T follicular helper cell (primary cell): ENCODE measurements at regions not wholly inside any gene's neighbourhood (a gene's known extent, or its start where the extent isn't known, plus 50 kb on each side); places are given as distances from the start of the nearest gene placed in this dataset.

ENCODE experiments used
- DNase-seq: peaks from one replicate; pipeline ENCODE4 v3.0.0-alpha.2; 2020; ENCODE audit warnings: low read depth

DNA sequence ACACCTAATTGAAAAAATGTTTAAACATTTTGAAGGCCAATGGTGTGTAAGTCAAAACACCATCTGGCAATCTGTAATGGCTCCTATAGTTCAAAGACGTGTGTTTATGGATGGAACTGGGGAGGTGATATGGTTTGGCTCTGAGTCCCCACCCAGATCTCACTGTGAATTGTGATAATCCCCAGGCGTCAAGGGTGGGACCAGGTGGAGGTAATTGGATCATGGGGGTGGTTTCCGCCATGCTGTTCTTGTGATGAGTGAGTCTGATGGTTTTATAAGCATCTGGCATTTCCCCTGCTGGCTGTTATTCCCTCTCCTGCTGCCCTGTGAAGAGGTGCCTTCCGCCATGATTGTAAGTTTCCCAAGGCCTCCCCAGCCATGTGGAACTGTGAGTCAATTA lies 52.2 kb downstream of the ADRA2C start:
- no peak for DNase-seq

DNA sequence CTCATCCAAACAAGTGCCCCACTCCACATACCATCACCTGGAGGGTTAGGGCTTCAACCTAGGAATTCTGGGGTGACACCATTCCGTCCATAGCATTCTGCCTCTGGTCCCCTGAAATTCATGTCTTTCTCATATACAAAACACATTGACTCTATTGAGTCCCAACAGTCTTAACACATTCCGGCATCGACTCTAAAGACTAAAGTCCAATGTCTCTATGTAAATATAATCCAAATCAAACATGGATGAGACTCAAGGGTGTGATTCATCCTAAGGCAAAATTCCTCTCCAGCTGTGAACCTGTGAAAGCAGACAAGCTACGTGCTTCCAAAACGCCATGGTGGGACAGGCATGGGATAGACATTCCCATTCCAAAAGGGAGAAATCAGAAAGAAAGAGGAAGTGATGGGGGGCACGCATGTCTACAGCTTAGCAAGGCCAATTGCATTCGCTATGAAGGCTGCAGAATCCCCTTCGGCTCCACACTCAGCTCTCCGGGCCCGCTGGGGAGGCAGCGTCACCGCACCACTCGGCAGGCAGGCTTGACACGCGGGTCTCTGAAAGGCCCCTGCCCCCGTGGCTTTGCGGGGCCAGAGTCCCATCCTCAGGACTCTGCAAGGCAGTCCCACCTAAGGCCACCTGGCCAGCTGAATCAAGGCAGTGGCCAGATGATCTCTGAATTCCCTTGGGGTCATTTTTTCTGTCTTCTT lies 53.2 kb downstream of the ADRA2C start:
- no peak for DNase-seq

DNA sequence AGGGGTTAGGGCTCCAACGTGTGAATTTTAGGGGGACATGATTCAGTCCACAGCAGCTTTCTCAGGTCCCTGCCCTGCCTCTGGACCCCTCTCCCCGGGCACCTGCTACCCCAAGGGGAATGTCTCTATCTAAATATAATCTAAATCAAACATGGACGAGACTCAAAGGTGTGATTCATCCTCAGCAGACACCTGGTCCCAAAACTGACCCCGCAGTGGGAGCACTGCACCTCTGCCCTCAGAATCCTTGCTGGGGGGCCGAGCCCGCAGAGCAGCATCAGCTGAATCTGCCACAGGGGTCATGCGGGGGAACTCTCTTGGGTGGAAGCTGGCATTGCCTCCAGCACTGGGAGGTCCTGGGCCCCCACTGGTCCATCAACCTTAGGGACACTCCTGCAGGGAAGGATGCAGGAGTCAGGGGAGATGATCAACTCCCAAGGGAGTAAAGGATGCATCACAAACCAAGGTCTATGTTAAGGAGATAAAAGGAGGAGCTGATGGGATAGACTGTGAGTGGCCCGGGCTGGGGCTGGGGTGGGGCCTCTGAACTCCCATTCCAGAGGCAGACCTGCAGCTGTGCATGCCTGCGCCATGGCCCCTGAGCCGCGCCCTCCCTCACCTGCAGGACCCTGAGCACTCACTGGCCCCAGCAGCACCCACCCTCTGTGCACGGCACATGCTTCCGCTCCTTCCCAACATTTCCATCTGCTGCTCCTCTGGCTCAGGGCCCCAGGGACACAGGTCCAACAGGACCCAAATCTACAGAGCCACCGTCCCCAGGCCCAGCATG lies 54.0 kb downstream of the ADRA2C start:
- DNase-seq: no peak

DNA sequence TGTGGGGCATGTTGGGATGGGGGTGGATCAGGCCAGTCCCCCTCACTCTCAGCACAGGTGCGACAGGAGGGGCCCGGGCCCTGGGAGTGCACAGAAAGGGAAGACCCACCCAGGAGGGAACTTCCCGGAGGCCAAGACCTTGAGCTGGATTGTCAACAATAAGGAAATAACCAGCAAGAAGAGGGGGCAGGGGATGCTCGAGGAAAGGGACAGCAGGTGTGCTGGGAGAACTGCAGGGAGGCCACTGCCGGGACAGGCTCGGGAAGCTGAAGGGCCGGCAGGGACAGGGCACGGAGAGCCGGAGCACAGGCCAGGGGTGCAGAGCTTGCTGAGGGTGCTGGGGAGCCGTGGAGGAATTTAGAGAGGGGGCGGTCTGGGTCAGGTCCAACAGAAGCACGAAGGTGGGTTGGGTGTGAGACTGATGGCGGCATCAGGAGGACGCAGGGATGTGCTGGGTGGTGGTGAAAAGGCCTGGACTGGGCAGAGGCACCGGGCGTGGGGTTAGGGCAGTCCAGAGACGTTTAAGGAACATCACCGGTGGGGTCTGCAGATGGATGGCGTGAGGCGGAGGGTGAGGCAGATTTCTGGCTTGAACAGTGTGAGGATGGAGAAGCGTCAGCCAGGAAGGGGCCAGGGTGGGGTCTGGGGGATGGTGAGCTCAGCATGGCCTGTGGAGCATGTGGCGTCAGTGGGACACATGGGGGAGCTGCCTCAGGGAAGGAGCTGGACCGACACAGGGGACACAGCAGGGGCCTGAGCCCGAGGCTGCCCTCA lies 54.8 kb downstream of the ADRA2C start:
- no peak for DNase-seq

DNA sequence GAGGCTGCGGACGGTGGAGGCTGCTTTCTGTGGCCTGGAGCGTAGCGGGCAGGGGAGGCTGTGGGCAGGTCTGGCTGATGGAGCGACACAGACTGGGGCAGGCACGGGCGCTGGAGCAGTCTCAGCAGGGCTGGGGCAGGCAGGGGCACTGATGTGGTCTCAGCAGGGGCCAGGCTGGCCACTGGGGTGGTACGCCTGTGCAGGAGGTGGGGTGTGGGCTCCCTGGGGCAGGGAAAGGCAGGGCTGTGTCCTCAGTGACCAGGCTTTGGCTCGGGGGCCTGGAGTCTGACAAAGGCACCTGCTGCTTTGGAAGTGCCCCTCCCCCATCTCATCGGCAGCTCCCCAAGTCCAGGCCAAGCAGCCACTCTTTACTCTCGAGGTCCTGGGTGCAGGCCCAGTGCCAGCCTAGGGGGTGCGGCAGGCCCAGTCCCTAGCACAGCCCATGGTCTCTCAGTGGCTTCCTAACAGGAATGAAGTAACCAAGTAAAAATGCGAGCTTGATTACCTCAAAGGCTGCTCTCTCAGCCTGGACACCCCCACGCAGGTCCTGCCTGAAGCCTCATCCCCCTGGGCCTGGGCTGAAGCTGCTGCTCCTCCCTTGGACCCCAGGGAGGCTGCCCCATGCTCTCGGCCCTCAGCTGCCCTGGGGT lies 55.5 kb downstream of the ADRA2C start:
- no peak for DNase-seq

DNA sequence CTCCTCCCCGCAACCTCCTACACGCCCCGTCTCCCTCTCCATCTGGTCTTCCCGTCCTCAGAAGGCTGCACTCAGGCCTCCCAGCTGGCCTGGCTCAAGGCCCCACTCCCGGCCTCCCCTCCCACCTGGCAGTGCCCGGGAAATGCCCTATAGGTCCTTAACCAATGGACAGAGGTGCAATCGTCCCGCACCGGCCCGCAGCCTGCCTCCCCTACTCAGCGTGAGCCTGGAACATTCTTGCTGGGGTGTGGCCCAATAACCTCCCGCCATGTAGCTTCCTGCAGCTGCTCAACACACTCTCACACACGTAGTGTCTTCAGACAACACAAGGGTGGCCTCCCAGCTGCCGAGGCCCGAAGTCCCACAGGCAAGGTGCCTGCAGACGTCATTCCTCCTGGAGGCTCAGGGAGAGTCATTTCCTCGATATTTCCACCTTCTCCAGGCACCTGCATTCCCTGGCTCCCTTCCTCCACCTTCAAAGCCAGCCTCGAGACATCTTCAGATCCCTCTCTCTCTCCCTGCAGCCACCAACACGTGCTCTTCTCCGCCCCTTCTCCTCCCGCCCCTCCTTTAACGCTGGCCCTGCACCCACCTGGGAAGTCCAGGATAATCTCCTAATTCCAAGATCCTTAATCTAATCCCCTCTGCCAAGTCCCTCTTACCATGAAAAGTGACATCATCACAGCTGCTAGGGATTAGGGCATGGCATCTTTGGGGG lies 56.2 kb downstream of the ADRA2C start:
- no peak for DNase-seq

DNA sequence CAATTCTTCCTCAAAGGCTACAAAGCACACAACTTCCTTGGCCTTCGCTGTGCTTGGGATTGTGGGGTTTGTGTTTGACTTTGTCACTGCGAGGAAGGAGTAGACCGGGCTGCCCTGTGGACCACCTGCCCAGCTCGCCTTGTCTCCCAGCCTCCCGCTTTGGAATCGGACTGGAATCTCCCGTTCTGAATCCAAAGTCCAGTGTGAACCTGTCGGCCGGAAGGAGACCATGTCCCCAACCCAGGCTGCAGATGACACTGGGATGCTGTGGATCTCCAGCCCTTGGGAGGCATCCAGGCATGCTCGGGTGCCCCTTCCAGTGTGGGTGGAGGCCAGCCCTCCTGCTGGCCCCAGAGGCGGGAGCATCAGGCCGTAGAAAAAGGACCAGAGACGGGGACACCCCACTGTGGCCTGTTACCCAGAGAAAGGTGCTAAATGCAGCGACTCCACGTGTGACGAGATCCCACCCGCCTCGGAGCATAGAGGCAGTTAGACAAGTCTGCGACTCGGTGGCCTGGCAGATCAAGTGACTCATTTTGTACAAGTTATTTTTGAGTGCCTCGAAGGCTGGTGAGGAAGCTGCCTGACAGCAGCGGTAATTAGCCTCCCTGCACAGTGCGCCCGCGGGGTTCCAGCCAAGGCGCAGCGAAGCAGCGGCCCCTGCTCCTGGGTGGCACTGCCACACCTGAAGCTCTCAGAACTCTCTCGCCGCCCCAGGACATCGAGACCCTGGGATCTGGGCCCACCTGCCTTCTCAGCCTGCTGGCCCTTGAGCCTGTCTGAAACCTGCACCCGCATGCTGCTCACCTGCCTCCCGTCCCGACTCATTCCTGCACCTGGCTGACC lies 57.5 kb downstream of the ADRA2C start:
- DNase-seq: no peak

DNA sequence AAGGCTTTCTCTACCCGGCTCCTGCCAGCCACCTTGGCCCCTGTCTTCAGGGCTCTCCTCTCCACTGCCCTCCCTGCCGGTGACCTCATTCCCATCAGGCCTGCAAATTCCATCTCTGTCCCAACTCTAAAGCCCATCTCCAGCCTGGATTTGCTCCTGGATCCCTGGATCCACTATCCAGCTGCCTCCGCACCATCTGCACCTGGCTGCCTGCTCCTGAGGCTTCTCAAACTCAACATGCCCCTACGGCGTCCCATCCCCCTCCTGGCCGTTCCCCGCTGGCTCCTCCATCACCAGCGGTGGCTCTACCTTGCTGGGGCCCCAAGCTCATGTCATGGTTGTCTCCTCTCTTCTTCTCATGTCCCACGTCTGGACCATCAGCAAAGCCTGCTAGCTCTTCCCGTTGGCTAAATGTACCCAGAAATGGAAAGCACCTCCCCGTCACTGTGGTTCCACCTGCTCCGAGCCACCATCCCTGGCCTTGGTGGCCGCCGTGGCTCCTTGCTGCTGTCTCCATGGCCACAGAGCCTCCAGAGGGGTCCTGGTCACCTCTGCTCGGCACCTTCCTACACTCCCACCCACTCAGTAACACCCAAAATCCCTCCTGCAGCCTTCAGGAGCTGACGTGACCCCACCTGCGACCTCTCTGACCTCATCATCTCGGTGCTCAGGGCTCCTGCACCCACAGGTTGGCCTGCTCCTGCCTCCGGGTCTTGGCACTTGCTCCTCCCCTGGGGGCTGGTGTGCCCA lies 58.5 kb downstream of the ADRA2C start:
- DNase-seq: no peak

DNA sequence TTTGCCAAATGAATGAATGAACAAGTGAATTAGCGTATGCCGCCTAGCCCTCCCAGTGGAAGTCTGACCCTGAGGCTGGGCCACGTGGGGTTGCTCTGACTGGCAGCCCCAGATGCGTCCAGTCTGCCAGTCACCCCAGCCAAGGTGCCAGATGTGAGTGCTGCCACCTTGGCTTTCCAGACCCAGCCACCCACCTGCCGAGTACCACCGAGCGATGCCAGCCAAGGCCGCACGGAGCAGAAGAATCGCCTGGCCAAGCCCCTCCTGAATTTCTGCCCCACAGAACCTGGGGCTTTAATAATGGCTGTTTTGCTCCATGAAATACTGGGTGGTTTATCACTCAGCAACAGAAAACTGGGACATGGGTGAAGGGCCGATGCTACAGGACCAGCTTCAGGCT lies 59.3 kb downstream of the ADRA2C start:
- DNase-seq: no peak

DNA sequence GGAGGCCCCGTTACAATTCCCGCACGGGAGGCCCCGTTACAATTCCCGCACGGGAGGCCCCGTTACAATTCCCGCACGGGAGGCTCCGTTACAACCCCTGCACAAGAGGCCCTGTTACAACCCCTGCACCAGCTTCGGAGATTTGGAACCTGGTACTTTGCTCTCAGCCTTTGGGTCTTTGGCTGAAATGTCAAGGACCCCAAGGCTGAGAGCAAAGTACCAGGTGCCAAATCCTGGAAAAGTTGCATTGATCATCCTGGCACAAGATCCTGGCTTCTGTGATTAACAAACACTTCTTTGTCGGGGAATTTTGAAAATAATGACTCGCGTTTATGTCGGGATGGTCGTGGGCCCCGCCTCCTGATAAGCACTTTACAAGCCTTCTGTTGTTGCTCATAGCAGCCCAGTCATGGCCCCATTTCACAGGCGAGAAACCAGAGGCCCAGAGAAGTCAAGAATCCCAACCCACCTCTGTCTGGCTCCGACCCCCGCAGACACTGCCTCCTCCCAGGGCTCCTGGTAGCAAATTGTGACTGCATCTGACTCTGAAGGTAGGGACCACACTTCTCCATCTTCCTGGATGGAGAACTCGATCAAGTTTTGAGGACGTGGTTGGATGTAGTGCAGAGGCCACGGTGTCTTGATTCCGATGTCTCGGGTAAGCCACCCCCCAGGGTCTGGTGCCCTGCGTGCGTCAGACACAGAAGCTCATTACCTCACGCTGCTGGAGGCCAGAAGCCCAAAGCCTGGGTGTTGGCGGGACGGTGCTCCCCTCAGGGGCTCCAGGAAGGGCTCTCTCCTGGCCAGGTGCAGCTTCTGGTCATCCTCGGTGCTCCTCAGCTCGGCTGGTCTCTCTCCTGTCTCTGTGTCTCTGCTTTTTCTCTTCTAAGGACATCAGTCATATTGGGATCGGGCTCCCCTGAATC lies 60.3 kb downstream of the ADRA2C start:
- no peak for DNase-seq

DNA sequence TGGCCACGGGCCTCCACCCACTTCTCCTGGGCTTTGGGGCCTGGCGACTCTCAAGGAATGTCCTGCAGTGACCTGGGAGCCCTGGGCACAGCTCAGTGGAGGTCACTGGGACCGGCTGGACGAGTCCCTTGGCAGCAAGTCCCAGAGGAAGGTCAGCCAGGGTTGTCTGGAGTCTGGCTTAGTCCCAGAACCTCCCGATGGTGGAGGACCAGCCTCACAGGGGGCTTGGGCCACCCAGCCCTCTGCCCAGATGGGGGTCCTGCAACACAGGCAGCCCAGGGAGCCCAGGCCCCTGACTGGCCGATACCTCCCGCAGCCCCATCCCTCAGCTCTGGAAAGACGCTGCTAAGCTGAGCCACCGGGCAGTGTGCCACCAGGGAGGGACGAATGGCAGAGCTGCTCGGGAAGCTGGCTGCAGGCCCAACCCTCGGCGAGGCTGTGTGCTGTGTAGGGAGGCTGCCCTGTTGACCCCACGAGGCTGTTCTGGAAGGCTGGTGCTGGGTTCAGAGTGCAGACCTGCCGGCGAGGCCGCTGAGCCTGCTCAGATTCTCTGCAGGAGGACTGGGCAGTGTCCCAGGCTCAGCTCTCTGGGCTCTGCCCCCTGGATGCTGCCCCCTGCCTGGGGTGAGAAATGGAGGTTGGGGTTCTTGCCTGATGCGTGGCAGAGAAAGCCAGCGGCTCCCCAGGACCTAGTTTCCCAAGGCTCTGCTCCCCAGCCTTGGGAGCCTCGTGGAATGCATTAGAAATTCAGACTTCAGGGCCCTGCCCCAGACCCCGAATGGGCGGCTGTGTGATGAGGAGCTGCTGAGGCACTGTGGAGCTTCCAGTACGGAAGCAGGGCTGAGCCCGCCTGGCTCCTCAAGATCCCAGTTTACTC lies 61.7 kb downstream of the ADRA2C start:
- DNase-seq: no peak

DNA sequence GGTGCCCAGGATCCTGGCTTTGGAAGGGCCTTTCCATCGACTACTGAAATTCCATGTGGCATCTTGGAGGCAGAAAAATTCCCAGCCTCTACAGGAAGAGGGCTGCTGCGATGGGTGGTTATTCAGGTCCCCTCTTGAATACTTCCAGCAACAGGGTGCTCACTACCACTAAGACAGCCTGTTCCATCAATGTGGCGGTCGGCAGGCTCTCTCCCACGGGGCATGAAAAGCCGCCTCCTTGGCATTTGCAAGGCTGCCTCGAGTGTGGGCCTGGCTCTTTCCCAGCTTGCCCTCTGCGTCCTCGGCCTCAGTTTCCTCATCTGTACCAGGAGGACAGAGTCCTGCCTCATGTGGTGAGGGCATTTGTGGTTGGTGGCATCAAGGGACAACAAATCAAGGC lies 62.4 kb downstream of the ADRA2C start:
- DNase-seq: no peak

DNA sequence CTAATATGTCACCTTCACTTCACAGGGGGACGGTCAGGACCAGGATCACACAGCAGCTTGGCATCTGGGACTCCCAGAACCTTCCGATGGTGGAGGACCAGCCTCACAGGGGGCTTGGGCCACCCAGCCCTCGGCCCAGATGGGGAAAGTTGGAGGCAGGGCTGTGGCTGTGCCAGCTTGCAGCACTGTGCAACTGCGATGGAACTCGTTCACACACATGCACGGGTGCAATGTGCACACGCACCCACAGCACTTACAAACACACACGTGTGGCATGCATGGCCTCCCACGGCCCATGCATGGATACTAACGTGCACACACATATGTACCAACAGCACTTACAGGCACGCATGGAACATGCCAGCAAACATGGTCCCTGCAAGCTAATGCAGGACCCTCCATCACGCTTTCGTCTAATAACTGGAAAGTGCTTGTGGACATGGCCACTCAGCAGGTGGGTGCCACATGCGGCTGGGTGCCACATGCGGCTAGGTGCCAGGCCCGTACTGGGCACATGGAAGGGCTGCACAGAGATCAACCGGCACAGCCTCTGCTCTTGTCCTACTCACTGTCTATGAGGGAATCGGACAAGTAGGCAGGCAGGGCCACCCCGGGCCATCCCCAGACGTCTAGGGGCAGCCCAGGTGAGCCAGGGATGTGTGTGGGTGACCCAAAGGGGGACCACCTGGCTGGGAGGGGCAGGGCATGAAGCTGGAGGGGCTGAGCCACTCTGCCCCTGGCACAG lies 63.2 kb downstream of the ADRA2C start:
- DNase-seq: no peak

DNA sequence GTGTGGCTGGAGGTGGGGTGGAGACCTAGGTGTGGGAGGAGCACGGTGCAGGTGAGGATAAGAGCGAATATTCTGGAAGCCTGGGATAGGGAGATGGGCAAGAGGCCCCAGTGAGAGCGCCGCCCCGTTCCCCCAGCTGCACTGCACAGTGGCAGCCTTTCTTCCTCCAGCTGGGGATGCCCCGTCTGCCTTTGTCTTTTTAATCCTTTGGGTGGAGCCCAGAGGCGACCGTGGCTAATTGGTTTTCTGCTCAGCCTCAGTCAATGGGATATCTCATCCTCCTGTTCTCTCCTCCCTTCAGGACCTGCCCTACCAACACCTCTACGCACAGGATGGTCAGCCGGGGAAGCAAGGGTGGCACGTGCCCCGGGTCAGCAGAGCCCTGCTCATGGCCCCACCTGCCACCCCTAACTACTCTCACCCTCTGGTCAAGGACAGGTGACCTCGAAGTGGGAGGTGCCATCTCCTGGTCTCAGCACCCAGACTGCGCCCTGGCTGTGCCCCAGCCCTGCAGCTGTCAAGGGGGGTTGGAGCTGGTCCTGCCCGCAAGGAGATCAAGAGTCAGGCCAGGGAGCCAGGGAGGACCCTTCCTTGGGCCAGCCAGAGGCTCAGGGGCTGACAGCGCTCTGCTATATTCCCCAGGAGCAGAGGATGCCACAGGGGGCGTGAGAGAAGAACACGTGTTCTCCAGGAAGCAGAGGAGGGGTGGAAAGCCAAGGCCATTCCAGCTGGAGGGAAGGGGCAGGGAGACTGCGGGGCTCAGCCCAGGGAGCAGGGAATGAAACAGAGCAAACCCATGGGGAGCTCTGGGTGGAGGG lies 64.0 kb downstream of the ADRA2C start:
- no peak for DNase-seq

DNA sequence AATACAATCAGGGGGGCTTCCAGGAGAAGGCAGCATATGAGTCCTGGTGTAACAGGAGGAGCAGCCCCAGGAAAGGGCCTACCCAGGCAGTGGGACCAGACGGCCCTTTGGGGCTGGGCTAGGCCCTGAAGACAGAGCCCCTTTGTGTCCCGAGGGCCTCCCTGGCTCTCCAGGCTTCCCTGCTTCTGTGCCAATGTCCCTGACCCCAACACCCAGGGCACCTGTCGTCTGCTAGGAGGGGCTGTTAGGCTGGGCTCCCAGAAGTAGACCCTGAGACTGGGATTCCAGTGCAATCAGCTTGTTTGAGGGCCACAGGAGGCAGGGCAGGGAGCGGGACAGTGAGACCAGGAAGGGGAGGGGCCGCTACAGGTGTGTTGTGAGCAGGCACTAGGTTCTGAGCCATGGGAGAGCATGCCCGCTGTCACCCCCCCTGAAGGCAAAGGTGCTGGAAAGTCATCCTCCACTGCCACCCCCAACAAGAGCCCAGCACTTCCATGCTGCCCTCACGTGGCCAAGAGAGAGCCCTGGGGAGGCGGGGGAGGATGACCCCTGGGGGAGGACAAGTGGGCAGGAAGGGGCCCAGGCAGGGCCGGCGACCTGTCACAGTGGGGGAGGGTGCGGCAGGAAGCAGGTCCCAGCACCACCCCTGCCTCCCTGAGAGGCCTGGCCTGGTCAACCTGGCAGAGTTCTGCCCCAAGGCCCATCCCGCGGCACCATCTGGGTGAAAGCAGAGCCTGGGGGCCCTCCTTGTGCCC lies 64.8 kb downstream of the ADRA2C start:
- DNase-seq: no peak
